GM18505 (cell line): ENCODE measurements at regions not wholly inside any gene's neighbourhood (a gene's known extent, or its start where the extent isn't known, plus 50 kb on each side); places are given as distances from the start of the nearest gene placed in this dataset.

Experiments
- ATAC-seq: cut with Tn5 transposase; IDR thresholded peaks from one replicate; pipeline ENCODE4 v1.9.1; 2021; ENCODE audit not compliant: unreplicated experiment
- POLR2A ChIP-seq: IDR thresholded peaks from 4 replicates; pipeline ENCODE4 v1.6.1; 2011; ENCODE audit warnings: borderline replicate concordance; ENCODE audit not compliant: insufficient read depth, insufficient read length; ENCODE audit errors: extremely low read depth

GRCh38 chrX:131801911-131802310 lies 221.2 kb upstream of the STK26 start:
- TF ChIP-seq POLR2A, result no peak

DNA sequence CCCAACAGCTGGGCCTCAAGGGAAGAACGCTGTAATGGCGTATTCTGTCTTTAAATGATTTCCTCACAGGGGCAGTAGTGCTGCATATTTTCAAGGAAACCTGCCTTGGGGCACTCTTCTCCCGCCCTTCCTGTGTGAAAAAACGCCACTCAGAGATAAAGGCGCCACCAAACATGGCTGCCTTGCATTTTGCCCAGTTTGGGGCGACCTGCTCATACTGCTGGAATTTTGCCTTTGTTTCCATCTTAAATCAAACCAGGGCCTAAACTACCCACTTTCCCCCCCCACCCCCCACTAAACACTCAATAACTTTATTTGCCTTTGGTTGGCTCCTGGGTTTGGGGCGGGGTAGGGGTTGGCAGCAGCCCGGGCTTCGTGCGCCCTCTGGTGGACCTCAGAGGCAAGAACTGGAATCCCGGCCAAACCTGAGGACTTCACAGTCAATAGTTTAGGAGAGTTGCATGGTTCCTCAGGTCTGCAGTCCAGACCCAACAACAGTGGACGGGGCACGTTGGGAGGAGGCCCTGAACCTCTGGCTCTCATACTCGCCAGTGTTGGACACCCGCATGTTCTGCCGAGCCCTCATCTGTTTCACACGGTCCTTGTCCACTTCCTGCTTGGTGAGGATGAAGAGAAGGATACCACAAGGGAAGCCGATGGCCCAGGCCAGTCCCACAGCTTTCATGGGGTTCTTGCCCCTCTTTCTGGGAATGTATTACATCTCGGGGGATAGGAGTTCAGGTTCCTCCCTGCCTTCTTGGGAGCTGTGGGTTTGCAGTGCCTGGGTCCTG lies 220.1 kb upstream of the STK26 start:
- no peak for TF ChIP-seq POLR2A
- ATAC-seq, result peak; percentile 75

More at GRCh38 chrX:131801911-131802310, 221.2 kb upstream of the STK26 start:
- no peak for ATAC-seq

DNA sequence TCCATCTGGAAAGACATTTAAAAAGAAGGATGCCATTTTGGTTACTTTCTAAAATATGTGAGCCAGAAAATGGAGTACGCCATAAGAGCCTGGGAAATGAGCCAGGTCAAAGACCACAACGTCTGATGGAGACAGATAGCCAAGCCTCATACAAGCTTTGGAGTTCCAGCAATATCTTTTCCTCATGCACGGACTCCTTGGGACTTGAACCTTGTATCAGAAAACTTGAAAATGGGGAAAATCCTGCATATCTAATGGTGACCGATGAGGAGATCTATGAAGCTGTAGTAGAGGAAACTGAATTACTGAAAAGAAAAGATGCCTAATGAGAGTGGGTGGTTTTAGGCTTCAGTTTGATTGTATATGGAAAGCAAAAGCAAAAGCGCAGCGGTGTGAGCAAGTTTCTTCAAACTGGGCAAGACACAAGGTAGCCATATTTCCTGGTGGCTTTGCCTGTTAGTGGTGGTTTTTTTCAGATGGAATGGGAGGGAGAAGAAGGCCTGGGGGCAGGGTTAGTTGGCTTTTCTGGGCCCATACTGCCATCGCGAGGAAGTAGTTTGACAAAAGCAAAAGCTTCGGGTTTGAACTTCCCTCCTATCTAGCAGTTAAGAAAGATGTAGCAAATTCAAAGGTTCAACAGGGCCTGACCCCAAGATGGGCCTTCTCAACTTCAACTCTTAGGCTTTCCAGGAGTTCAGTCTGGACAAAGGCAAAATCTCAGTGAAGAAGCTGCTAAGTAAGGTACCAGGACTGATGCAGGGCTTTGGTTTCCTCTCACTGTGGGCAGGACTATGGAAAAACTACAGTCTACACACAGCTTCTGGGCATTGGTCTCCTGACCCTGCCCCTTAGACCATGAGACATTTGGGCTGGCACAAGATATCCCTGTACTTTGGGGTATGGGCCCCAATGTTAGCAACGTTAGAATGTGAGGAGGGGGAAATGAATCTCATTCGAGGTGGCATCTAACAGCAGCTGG lies 210.0 kb upstream of the STK26 start:
- no peak for TF ChIP-seq POLR2A
- ATAC-seq, result peak; percentile 89

DNA sequence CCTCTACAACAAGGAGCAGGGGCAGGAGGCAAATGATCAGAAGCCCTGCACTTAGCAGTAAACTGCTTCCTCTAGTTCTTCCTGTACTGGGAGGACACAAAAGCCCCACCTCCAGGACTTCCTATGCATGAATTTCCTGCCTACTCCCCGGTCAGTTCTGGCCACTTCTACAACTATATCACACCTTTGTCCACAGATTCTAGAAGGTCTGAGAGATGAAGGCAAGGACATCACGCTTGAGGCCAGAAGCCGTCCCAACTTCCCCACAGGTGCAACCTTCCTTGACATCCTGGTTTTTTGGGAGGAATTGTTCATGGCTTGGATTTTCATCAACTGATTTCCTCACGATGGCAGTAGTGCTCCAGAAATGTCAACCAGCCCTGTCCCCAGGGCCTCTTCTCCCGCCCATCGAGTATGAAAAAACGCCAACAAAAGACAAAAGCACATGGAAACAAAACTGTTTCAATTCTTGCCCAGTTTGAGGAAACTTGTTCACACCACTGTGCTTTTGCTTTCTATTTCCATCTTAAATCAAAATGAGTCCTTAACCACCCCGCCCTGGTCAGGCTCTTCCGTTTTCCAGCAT lies 206.5 kb upstream of the STK26 start:
- TF ChIP-seq POLR2A, result no peak
- ATAC-seq, result peak; percentile 48

DNA sequence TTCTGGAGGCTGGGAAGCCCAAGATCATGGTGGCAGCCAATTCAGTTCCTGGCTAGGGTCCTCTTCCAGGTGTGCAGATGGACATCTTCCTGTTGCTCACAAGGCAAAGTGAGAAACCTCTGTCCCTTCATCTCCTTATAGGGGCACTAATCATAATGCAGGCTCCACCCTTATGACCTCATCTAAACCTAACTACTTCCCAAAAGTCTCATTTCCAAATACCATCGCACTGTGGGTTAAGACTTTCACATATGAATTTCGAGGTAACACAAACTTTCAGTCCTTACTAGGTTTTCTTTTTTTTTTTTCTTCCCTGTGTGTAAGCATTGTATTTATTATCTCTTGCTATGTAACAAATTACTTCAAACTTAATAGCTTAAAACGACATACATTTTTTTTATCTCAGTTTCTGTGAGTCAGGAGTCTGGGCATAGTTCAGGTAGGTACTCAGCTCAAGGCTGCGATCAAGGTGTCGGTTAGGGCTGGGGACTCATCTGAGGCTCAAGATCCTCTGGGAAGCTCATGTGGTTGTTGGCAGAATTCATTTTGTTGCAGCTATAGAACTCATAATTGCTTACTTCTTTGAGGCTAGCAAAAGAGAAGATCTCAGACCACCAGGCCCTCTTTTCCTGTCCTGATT lies 204.7 kb upstream of the STK26 start:
- ATAC-seq, result no peak
- no peak for TF ChIP-seq POLR2A

DNA sequence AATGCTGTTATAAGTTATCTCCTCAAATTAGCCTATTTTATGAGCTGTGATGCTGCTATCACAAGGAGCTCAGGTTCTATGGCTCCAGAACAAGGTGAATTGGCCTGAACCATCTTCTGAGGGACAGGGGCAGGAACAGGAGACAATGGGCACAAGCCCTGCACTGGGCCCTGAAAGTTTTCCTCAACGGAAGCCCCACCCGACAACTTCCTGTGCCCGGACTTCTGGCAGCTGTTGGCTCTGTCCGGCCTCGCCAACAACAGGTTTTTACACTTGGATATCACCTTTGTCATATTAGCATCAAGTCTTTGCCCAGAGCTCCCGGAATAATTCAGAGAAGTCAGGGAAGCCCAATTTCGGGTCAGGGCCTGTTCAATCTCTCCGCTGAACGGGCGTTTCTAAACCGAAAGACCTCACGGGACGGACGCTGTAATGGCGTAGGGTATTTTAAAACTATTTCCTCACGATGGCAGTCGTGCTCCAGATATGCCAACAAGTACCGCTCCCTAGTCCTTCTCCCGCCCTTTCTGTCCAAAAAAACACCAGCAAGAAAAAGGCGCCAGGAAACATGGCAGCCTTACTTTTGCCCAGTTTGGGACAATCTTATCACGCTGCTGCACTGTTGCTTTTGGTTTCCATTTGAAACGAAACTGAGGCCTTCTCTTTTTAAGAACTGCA lies 201.0 kb upstream of the STK26 start:
- ATAC-seq, result peak; percentile 84
- no peak for TF ChIP-seq POLR2A

- no peak for TF ChIP-seq POLR2A
- ATAC-seq, result no peak
These were observed 196.5 kb upstream of the STK26 start for GRCh38 chrX:131826572-131826971.

DNA sequence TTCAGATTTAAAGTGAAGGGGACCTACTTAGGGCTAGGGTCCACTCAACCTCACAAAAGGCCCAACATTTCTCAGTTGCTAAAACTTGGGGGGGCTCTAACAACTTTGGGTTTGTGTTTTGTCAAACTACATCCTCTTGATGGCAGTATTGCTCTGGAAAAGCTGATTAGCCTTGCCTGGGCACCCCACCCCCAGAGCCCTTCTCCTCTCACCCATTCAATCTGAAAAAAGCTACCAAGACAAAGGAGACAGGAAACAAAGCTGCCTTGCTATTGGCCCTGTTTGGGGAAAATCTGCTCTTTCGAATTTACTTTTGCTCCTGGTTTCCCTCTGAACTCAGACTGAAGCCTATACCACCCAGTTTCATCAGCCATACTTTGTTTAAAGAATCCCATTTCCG lies 195.2 kb upstream of the STK26 start:
- ATAC-seq, result peak; percentile 47
- no peak for TF ChIP-seq POLR2A

GRCh38 chrX:131828482-131828881 lies 194.6 kb upstream of the STK26 start:
- no peak for TF ChIP-seq POLR2A
- ATAC-seq, result no peak

DNA sequence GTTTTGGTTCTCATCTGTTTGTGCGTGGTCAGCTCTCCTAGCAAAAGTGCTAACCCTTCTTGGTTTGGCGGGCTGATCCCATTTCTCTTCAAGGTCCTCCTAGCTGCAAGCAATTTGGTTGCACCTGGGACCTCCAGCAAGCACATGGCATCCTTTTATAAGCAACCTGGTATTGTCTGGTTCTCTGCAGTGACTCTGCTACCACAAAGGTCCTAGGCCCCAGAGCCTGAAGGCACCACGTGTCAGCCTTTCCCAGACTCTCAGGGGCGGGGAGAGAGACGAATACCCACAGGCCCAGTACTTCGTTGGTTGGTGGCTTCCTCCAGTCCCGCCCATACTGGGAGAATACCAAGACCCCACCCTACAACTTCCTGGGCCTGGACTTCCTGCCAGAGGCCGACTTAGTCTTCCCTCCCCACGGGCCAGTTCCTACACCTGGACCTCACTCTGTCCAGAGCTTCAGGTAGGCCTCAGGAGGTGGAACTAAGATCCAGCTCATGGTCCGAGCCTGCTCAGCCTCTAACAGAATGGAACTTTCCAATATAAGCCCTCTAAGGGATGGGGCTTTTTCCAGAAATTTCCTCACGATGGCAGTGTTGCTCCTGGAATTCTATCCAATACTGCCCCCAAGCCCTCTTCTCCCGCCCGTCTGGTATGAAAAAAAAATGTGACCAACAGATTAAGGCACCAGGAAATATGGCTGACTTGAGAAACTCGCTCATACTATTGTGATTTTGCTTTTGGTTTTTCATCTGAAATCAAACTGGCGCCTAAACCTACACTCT lies 192.5 kb upstream of the STK26 start:
- ATAC-seq, result peak; percentile 68
- no peak for TF ChIP-seq POLR2A

DNA sequence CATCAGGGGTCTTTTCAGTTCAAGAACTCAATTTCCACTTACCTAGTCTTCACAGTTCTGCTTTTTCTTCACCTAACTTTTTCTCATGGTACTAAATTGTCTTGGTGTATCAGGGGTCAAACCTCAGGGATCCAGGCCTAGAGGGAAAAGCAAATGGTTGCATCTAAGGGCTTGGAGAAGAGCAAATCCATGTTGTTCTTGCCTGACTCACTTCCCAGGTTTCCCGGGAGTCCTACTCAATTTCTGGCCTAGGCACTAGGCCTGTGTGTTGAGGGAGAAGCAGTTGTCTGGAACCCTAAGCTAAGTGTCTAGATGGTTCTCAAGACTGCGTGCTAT lies 191.9 kb upstream of the STK26 start:
- ATAC-seq, result peak; percentile 2
- TF ChIP-seq POLR2A, result no peak

DNA sequence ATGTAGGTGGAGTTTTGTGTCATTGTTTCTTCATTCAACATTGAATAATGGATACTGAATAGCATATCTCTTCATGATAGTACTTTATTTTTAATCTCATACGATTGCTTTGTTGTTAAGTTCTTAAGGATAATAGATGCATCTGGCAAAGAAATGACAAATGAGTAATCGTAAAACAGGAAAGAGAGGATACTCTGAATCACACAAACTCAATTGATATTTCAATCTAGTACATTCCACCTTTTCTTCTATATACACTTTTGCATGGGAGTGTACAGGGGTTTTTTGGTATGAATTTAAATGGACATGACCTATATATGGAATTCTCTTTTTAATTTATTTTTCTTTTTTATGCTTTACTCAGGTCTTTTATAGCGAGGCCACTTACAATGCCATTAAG lies 186.9 kb upstream of the STK26 start:
- no peak for TF ChIP-seq POLR2A

More for the DNA sequence above, 186.9 kb upstream of the STK26 start:
- no peak for ATAC-seq
